ENCODE measurements at regions not wholly inside any gene's neighbourhood (a gene's known extent, or its start where the extent isn't known, plus 50 kb on each side); places are given as distances from the start of the nearest gene placed in this dataset.

DNA sequence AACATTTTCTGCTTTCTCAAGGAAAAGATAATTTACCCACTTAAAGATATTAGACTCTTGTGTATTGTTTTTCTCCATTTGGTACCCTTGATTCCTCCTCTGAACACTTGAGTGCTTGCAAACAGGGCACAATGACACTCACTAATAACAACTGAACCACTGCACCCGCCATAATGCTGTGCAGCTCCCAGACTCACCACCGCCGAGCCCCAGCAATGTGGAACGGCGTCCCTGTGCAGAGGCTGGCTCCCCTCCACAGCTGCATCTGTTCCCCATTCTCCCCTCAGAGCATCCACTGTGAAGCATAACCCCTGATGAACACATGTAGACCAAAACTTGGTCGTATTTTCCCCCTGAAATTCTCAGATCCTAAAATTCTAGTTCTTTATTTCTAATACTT lies 276.2 kb upstream of the PLSCR5 start:
- Histone ChIP-seq H3K4me3 (ENCODE audit: low read length) (no peak overlapping the region), H3K4me1 (ENCODE audit: insufficient read depth, low read length) (peaks cover 3% of the 10 kb centered on the region; the same call in 1 of the 2 replicates), H3K36me3 (ENCODE audit: insufficient read depth, low read depth, low read length) (no peaks in the 10 kb centered on the region), H3K27me3 (ENCODE audit: insufficient read depth, low read length) (no peaks in the 10 kb centered on the region), H3K27ac (ENCODE audit: low read length) (no peak overlapping the region), H3K9ac (ENCODE audit: low read depth, low read length) (no peak overlapping the region), H3K9me3 (ENCODE audit: insufficient read depth, low read depth, low read length) (no peaks in the 10 kb centered on the region)

DNA sequence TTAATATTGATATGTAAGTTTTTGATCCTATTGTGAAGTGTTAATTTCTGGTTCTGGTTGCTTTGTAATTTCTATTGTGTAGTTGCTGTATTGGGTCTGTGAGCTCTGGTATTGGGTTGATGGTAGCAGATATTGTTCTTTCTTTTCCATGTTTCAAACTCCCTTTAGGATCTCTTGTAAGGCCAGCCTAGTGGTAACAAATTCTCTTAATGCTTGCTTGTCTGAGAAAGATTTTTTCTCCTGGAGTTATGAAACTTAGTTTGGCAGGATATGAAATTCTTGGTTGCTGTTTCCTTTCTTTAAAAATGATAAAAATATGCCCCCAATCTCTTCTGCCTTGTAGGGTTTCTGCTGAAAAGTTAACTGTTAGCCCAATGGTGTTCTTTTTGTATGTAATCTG lies 268.6 kb upstream of the PLSCR5 start:
- Histone ChIP-seq H3K9me3 (ENCODE audit: insufficient read depth, low read depth, low read length) (no peaks in the 10 kb centered on the region), H3K9ac (ENCODE audit: low read depth, low read length) (no peak overlapping the region), H3K4me1 (ENCODE audit: insufficient read depth, low read length) (no peaks in the 10 kb centered on the region), H3K27ac (ENCODE audit: low read length) (no peak overlapping the region), H3K4me3 (ENCODE audit: low read length) (no peak overlapping the region), H3K36me3 (ENCODE audit: insufficient read depth, low read depth, low read length) (no peaks in the 10 kb centered on the region), H3K27me3 (ENCODE audit: insufficient read depth, low read length) (no peaks in the 10 kb centered on the region)

DNA sequence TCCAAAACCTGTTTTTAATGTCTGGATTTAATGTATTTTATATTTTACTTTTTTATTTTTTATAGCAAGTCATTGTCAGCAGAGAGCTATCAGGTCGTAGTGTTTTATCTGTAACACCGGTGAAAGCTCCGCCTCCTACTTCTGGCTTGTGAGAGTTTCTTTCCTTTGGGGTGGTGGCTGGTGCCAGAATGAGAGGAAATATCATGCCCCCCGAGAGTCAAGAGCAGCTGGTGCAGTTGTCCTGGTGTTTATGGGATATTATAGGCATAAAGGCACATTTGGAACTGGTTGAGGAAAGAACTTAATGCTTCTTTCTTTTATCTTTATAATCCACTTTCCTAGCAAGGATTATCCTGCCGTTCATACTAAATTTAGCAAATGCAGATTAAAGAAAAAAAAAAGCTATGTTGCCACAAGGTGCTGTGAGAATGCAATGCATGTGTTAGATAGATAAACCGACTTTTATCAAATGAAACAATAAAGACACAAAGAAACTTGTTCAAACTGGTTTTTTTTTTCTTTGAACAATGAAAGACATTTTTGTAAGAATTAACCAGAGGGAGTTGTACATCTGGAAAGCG lies 260.1 kb upstream of the PLSCR5 start:
- H3K4me3 ChIP-seq (ENCODE audit: low read length): no peak overlapping the region
- no peak overlapping the region for H3K9ac ChIP-seq (ENCODE audit: low read depth, low read length)
- no peaks in the 10 kb centered on the region for H3K4me1 ChIP-seq (ENCODE audit: insufficient read depth, low read length)
- no peaks in the 10 kb centered on the region for H3K36me3 ChIP-seq (ENCODE audit: insufficient read depth, low read depth, low read length)
- H3K27ac ChIP-seq (ENCODE audit: low read length): no peak overlapping the region
- no peaks in the 10 kb centered on the region for H3K27me3 ChIP-seq (ENCODE audit: insufficient read depth, low read length)
- H3K9me3 ChIP-seq (ENCODE audit: insufficient read depth, low read depth, low read length): no peaks in the 10 kb centered on the region

DNA sequence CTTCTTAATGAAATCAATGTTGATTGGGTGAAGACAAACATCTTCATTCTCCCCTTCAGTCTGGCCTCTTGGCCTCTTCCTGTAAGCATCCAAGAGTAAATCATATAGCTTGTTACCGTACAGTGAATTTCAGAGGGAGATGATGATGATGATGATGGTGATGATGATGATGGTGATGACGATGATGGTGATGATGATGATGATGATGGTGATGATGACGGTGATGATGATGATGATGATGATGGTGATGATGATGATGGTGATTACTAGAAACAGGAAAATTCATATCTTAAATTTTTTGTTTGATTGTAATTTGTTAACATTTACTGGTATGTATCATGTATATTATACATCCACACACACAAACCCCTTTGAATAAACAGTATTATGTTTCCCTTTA lies 256.1 kb upstream of the PLSCR5 start:
- H3K9me3 ChIP-seq (ENCODE audit: insufficient read depth, low read depth, low read length): no peaks in the 10 kb centered on the region
- no peak overlapping the region for H3K4me3 ChIP-seq (ENCODE audit: low read length)

DNA sequence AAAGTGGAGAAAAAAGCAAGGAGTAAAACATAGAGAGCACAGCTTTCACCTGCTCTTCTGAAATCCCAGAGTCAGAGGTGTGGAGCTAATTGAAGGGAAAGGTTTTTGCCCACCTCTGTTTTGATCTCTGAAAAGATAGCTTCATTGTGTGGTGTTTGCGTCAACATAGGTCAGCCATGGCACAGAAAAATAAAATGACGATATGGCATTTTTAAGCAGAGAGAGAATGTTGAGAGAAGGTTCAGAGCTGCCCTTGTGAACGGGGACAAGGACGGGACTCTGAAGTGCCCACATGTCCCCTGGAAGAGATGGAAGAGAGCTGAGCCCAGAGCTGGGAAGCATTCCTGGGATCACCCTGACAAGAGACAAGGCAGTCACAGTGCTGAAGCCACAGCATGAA lies 249.4 kb upstream of the PLSCR5 start:
- no peak overlapping the region for H3K4me3 ChIP-seq (ENCODE audit: low read length)
- no peak overlapping the region for H3K27ac ChIP-seq (ENCODE audit: low read length)
- H3K9ac ChIP-seq (ENCODE audit: low read depth, low read length): no peak overlapping the region
- H3K9me3 ChIP-seq (ENCODE audit: insufficient read depth, low read depth, low read length): no peaks in the 10 kb centered on the region
- H3K4me1 ChIP-seq (ENCODE audit: insufficient read depth, low read length): no peaks in the 10 kb centered on the region
- H3K27me3 ChIP-seq (ENCODE audit: insufficient read depth, low read length): no peaks in the 10 kb centered on the region
- H3K36me3 ChIP-seq (ENCODE audit: insufficient read depth, low read depth, low read length): no peaks in the 10 kb centered on the region

More for the DNA sequence above, 256.1 kb upstream of the PLSCR5 start:
- Histone ChIP-seq H3K27me3 (ENCODE audit: insufficient read depth, low read length) (no peaks in the 10 kb centered on the region), H3K36me3 (ENCODE audit: insufficient read depth, low read depth, low read length) (no peaks in the 10 kb centered on the region), H3K27ac (ENCODE audit: low read length) (no peak overlapping the region), H3K4me1 (ENCODE audit: insufficient read depth, low read length) (no peaks in the 10 kb centered on the region), H3K9ac (ENCODE audit: low read depth, low read length) (no peak overlapping the region)

DNA sequence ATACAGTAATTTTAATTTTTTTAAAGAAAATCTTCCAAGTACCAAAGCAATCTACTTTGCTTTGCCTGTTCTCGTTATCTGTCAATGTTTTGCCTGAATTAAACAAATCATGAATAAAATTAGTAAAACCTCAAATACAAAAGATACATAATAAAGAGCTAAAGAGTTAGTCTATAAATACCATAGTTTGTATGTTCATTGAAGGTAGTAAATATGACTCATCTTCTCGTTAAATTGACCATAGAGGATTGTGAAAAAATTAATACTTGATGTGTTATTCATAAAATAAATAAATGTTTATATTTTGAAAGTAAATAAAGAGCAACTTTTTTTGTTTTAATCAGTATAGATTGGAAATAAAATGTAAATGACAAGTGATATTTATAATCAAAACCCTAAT lies 246.5 kb upstream of the PLSCR5 start:
- H3K27ac ChIP-seq (ENCODE audit: low read length): no peak overlapping the region
- no peak overlapping the region for H3K4me3 ChIP-seq (ENCODE audit: low read length)
- H3K4me1 ChIP-seq (ENCODE audit: insufficient read depth, low read length): no peaks in the 10 kb centered on the region

DNA sequence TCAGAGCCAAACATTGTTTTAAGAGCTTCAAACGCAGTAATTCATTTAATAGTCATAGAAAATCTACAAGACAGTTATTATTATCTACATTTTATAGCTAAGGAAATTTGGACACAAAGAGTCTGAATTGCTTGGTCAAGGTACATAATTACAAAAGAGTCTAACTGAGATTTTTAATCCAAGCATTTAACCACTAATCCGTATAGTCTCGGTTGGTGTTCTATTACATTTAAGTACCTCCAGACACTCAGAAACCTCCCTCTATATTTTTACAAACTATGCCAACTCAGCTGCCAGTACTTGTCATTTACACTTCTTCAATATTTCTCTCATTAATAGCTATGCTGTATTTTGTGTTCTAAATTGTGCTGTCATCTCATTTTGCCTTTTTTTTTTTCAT lies 240.2 kb upstream of the PLSCR5 start:
- no peak overlapping the region for H3K27ac ChIP-seq (ENCODE audit: low read length)
- H3K9ac ChIP-seq (ENCODE audit: low read depth, low read length): no peak overlapping the region
- no peaks in the 10 kb centered on the region for H3K36me3 ChIP-seq (ENCODE audit: insufficient read depth, low read depth, low read length)
- H3K27me3 ChIP-seq (ENCODE audit: insufficient read depth, low read length): no peaks in the 10 kb centered on the region
- H3K4me3 ChIP-seq (ENCODE audit: low read length): no peak overlapping the region
- no peaks in the 10 kb centered on the region for H3K9me3 ChIP-seq (ENCODE audit: insufficient read depth, low read depth, low read length)
- H3K4me1 ChIP-seq (ENCODE audit: insufficient read depth, low read length): no peaks in the 10 kb centered on the region

More for the DNA sequence above, 246.5 kb upstream of the PLSCR5 start:
- H3K9ac ChIP-seq (ENCODE audit: low read depth, low read length): no peak overlapping the region
- H3K27me3 ChIP-seq (ENCODE audit: insufficient read depth, low read length): no peaks in the 10 kb centered on the region
- H3K9me3 ChIP-seq (ENCODE audit: insufficient read depth, low read depth, low read length): no peaks in the 10 kb centered on the region
- no peaks in the 10 kb centered on the region for H3K36me3 ChIP-seq (ENCODE audit: insufficient read depth, low read depth, low read length)

DNA sequence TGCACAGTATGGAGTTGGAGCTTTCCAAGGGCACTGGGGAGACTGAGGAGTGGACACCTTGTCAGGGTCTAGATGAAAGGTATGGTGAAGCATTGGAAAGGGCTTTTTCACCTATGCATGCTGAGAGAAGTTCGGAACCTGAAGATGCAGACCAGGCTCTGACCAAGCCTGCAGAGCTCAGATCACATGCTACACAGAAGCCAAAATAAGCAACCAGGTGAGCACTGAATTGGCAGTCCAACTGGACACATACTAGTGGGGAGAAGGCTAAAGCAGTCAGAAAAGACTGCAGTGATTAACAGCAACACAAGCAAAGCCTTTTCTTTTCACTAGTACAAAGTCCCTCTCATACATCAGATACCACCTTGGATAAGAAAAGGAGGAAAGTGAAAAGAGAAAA lies 238.3 kb upstream of the PLSCR5 start:
- no peak overlapping the region for H3K9ac ChIP-seq (ENCODE audit: low read depth, low read length)
- H3K36me3 ChIP-seq (ENCODE audit: insufficient read depth, low read depth, low read length): no peaks in the 10 kb centered on the region
- no peaks in the 10 kb centered on the region for H3K27me3 ChIP-seq (ENCODE audit: insufficient read depth, low read length)
- H3K4me3 ChIP-seq (ENCODE audit: low read length): no peak overlapping the region
- H3K27ac ChIP-seq (ENCODE audit: low read length): no peak overlapping the region
- H3K9me3 ChIP-seq (ENCODE audit: insufficient read depth, low read depth, low read length): no peaks in the 10 kb centered on the region
- H3K4me1 ChIP-seq (ENCODE audit: insufficient read depth, low read length): no peaks in the 10 kb centered on the region

DNA sequence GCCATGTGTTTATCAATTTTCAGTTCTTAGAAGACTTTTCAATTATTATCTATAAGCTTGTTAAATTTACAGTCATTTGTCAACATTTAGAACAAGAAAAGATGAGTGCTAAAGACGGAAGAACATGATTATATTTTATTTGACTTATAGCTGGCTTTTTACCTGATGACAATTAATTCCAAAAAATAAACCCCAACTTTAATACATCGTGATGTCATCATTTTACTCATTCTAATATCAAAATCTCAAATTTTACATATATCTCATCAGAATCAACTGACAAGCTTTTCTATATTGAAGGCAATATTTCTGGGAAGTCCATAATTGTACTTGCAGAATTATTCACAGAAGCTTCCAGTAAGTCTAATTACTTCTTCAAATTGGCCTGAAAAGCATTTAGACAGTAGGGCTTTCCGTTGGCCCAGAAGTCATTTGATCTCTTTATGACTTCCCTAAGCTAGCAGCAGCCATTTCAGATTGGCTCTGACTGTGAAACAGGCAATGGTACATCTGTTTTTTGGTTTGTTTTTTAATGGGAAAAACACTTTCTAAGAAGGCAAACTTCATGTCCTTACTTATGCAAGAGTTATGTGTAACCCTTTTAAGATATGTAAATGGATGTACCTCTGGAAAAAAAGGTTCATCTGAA lies 234.7 kb upstream of the PLSCR5 start:
- no peaks in the 10 kb centered on the region for H3K9me3 ChIP-seq (ENCODE audit: insufficient read depth, low read depth, low read length)
- H3K4me3 ChIP-seq (ENCODE audit: low read length): no peak overlapping the region
- H3K27ac ChIP-seq (ENCODE audit: low read length): no peak overlapping the region

DNA sequence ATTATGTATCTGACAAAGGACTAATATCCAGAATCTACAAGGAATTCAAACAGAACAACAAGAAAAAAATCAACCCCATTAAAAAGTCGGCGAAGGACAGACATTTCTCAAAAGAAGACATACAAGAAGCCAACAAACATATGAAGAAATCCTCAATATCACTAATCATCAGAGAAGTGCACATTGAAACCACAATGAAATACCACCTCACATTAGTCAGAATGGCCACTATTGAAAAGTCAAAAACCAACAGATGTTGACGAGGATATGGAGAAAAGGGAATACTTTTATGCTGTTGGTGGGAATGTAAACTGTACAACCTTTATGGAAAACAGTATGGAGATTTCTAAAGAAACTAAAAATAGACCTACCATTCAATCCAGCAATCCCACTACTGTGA lies 233.1 kb upstream of the PLSCR5 start:
- Histone ChIP-seq H3K27me3 (ENCODE audit: insufficient read depth, low read length) (no peaks in the 10 kb centered on the region), H3K9ac (ENCODE audit: low read depth, low read length) (no peak overlapping the region), H3K27ac (ENCODE audit: low read length) (no peak overlapping the region), H3K9me3 (ENCODE audit: insufficient read depth, low read depth, low read length) (no peaks in the 10 kb centered on the region), H3K4me3 (ENCODE audit: low read length) (no peak overlapping the region), H3K4me1 (ENCODE audit: insufficient read depth, low read length) (no peaks in the 10 kb centered on the region), H3K36me3 (ENCODE audit: insufficient read depth, low read depth, low read length) (no peaks in the 10 kb centered on the region)

More for the DNA sequence above, 234.7 kb upstream of the PLSCR5 start:
- no peaks in the 10 kb centered on the region for H3K36me3 ChIP-seq (ENCODE audit: insufficient read depth, low read depth, low read length)
- H3K27me3 ChIP-seq (ENCODE audit: insufficient read depth, low read length): no peaks in the 10 kb centered on the region
- no peak overlapping the region for H3K9ac ChIP-seq (ENCODE audit: low read depth, low read length)
- H3K4me1 ChIP-seq (ENCODE audit: insufficient read depth, low read length): no peaks in the 10 kb centered on the region

DNA sequence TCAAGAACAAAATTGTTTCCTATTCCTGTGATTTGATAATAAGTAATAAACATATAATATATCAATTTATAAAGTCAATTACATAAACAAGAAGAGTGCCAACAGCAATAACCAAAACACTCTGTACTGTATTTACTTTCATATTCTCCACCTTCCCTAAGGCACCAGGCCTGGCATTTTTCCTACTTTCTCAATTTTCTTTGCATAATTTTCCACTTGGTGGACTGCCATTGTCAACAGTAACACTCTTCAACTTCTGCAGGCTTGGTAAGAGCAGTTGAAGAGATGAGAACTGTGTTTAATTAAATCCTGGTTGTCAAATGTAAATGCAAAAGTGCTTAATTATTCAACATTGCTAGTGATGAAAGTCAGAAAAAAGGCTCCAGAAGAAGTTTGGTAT lies 229.8 kb upstream of the PLSCR5 start:
- Histone ChIP-seq H3K4me3 (ENCODE audit: low read length) (no peak overlapping the region), H3K4me1 (ENCODE audit: insufficient read depth, low read length) (no peaks in the 10 kb centered on the region), H3K9ac (ENCODE audit: low read depth, low read length) (no peak overlapping the region), H3K36me3 (ENCODE audit: insufficient read depth, low read depth, low read length) (no peaks in the 10 kb centered on the region), H3K27ac (ENCODE audit: low read length) (no peak overlapping the region), H3K9me3 (ENCODE audit: insufficient read depth, low read depth, low read length) (no peaks in the 10 kb centered on the region), H3K27me3 (ENCODE audit: insufficient read depth, low read length) (no peaks in the 10 kb centered on the region)

DNA sequence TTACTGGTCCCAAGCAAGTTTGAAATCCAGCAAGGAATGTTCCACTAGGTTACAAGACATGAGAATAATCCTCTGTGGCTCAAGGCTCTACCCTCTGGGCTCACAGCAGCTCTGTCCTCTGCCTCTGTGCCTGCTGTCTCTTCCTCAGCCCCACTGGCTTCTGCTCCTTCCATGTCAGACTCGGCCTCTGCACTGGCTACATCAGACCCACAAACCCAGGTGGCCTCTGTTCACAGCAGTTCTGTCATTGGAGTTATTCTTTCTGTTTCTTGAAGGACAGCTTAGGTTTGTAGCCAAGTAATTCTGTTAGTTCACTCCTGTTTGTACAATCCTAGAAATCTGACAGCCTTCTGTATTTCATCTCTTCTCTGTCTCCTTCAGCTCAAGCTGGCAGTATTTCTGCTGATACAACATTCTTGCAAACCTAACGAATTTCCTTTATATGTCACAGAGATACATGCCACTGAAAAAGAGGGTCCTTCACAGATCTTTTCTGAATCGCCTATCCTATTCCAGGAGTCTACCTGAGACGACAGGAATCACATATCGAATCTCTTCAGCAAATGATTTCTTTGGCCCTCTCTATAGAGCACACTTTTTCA lies 227.8 kb upstream of the PLSCR5 start:
- no peaks in the 10 kb centered on the region for H3K36me3 ChIP-seq (ENCODE audit: insufficient read depth, low read depth, low read length)

More for the DNA sequence above, 227.8 kb upstream of the PLSCR5 start:
- Histone ChIP-seq H3K4me3 (ENCODE audit: low read length) (no peak overlapping the region), H3K9ac (ENCODE audit: low read depth, low read length) (no peak overlapping the region), H3K27ac (ENCODE audit: low read length) (no peak overlapping the region), H3K4me1 (ENCODE audit: insufficient read depth, low read length) (no peaks in the 10 kb centered on the region), H3K27me3 (ENCODE audit: insufficient read depth, low read length) (no peaks in the 10 kb centered on the region), H3K9me3 (ENCODE audit: insufficient read depth, low read depth, low read length) (no peaks in the 10 kb centered on the region)

Data from iPS-20b (cell line).